HepG2 (cell line): ENCODE measurements at regions not wholly inside any gene's neighbourhood (a gene's known extent, or its start where the extent isn't known, plus 50 kb on each side); places are given as distances from the start of the nearest gene placed in this dataset.

Experiments used
- CTCF ChIP-seq: sonication (generic); formaldehyde crosslinking; IDR thresholded peaks from 2 replicates; pipeline ENCODE4 v1.5.0; 2020; ENCODE audit warnings: mild to moderate bottlenecking, missing genetic modification reagents, moderate library complexity
- PPARG ChIP-seq: conservative IDR thresholded peaks from 2 replicates; pipeline ENCODE4 v1.6.1; 2016; ENCODE audit warnings: missing biosample characterization, missing genetic modification reagents
- SKIL ChIP-seq: sonication (generic); formaldehyde crosslinking; IDR thresholded peaks from 2 replicates; pipeline ENCODE4 v1.8.0; 2022; ENCODE audit warnings: missing genetic modification reagents, mild to moderate bottlenecking, moderate library complexity, borderline replicate concordance
- ZNF274 ChIP-seq: sonication (generic); formaldehyde crosslinking; IDR thresholded peaks from 2 replicates; pipeline ENCODE4 v1.5.1; 2020; ENCODE audit warnings: mild to moderate bottlenecking, missing genetic modification reagents
- ZNF510 ChIP-seq: sonication (generic); formaldehyde crosslinking; IDR thresholded peaks from 2 replicates; pipeline ENCODE4 v1.4.0; 2020; ENCODE audit warnings: low read depth, mild to moderate bottlenecking, missing genetic modification reagents
- ZNF570 ChIP-seq: sonication (generic); formaldehyde crosslinking; IDR thresholded peaks from 2 replicates; pipeline ENCODE4 v1.4.0; 2020; ENCODE audit warnings: mild to moderate bottlenecking, missing genetic modification reagents, borderline replicate concordance
- TF ChIP-seq, protein P1 (sequence below): conservative IDR thresholded peaks from 2 replicates; pipeline ENCODE4 v1.6.1; 2018; ENCODE audit warnings: missing genetic modification reagents

GRCh38 chr5:135737701-135738563 lies 96.5 kb upstream of the SLC25A48 start:
- no peak for TF ChIP-seq PPARG (CRISPR knock-in tag)
- TF ChIP-seq ZNF510 (CRISPR knock-in tag), result no peak
- TF ChIP-seq CTCF, result no peak
- TF ChIP-seq SKIL (CRISPR knock-in tag), result no peak
- TF ChIP-seq ZNF570, result no peak
- TF ChIP-seq ZNF274 (CRISPR knock-in tag), result no peak
- TF ChIP-seq, protein P1, sequence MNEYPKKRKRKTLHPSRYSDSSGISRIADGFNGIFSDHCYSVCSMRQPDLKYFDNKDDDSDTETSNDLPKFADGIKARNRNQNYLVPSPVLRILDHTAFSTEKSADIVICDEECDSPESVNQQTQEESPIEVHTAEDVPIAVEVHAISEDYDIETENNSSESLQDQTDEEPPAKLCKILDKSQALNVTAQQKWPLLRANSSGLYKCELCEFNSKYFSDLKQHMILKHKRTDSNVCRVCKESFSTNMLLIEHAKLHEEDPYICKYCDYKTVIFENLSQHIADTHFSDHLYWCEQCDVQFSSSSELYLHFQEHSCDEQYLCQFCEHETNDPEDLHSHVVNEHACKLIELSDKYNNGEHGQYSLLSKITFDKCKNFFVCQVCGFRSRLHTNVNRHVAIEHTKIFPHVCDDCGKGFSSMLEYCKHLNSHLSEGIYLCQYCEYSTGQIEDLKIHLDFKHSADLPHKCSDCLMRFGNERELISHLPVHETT (CRISPR knock-in tag), result no peak
